Neural cell (in vitro differentiated cells): ENCODE measurements at regions not wholly inside any gene's neighbourhood (a gene's known extent, or its start where the extent isn't known, plus 50 kb on each side); places are given as distances from the start of the nearest gene placed in this dataset.

ENCODE experiments used
- EZH2 ChIP-seq: fragments of 200-600, 300-800 bp; shearing (Covaris generic), sonication (generic); IDR thresholded peaks from 2 replicates; pipeline ENCODE4 v1.6.1; 2014; ENCODE audit warnings: antibody characterized with exemption, low read length, borderline replicate concordance, mild to moderate bottlenecking; ENCODE audit not compliant: insufficient read depth, poor library complexity, severe bottlenecking
- POLR2AphosphoS5 ChIP-seq: IDR thresholded peaks from 2 replicates; pipeline ENCODE4 v1.6.1; 2012
- RAD21 ChIP-seq: fragments of 450-650 bp; conservative IDR thresholded peaks from 2 replicates; pipeline ENCODE4 v1.6.1; 2014; ENCODE audit warnings: antibody characterized with exemption, mild to moderate bottlenecking, moderate library complexity
- SMC3 ChIP-seq: fragments of 450-650 bp; conservative IDR thresholded peaks from 2 replicates; pipeline ENCODE4 v1.6.1; 2014; ENCODE audit warnings: antibody characterized with exemption, mild to moderate bottlenecking, moderate library complexity; ENCODE audit not compliant: poor library complexity
- TF ChIP-seq, protein P1 (sequence below): fragments of 450-650 bp; IDR thresholded peaks from 2 replicates; pipeline ENCODE4 v1.5.1; 2014; ENCODE audit warnings: antibody characterized with exemption, mild to moderate bottlenecking, moderate library complexity; ENCODE audit not compliant: poor library complexity, severe bottlenecking
- TF ChIP-seq, protein P2 (sequence below): IDR thresholded peaks from 2 replicates; pipeline ENCODE4 v1.6.1; 2012; ENCODE audit warnings: borderline replicate concordance

DNA sequence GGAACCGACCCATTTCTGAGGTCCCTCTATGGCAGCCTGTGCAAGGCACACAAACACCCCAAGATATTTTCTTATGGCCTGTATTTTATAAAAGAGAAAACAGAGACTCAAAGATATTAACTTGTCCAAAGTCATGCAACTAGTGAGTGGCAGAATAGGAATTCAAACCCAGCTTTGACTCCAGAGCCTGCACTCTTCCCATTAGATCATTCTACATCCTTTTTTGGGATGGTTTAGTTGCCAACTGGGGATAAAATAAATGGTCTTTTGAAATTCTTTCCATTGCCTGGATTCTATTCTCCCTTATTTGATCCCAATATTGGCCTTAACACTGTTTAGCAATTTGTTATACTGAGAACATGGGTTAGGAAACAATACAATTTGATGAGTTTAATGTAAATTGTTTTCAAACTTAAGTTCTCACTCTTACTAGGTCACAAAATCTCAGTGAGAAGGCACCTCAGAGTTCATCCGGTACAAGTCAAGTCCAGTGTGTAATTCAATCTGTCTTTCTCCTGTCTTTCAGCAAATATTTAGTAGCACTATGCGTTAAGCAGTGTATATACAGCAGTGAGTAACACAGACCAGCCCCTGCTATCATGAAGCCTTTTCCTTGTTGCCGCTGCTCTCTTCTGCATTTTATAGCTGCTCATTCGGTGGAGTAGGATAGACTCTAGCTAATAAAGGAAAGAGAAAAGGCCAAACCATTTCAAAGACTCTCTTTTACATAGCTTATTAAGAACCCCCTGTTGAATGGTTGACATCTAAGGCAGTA lies 162.1 kb upstream of the IFNG-AS1 start:
- TF ChIP-seq POLR2AphosphoS5 = no peak
- TF ChIP-seq, protein P1, sequence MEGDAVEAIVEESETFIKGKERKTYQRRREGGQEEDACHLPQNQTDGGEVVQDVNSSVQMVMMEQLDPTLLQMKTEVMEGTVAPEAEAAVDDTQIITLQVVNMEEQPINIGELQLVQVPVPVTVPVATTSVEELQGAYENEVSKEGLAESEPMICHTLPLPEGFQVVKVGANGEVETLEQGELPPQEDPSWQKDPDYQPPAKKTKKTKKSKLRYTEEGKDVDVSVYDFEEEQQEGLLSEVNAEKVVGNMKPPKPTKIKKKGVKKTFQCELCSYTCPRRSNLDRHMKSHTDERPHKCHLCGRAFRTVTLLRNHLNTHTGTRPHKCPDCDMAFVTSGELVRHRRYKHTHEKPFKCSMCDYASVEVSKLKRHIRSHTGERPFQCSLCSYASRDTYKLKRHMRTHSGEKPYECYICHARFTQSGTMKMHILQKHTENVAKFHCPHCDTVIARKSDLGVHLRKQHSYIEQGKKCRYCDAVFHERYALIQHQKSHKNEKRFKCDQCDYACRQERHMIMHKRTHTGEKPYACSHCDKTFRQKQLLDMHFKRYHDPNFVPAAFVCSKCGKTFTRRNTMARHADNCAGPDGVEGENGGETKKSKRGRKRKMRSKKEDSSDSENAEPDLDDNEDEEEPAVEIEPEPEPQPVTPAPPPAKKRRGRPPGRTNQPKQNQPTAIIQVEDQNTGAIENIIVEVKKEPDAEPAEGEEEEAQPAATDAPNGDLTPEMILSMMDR = no peak
- TF ChIP-seq, protein P2, sequence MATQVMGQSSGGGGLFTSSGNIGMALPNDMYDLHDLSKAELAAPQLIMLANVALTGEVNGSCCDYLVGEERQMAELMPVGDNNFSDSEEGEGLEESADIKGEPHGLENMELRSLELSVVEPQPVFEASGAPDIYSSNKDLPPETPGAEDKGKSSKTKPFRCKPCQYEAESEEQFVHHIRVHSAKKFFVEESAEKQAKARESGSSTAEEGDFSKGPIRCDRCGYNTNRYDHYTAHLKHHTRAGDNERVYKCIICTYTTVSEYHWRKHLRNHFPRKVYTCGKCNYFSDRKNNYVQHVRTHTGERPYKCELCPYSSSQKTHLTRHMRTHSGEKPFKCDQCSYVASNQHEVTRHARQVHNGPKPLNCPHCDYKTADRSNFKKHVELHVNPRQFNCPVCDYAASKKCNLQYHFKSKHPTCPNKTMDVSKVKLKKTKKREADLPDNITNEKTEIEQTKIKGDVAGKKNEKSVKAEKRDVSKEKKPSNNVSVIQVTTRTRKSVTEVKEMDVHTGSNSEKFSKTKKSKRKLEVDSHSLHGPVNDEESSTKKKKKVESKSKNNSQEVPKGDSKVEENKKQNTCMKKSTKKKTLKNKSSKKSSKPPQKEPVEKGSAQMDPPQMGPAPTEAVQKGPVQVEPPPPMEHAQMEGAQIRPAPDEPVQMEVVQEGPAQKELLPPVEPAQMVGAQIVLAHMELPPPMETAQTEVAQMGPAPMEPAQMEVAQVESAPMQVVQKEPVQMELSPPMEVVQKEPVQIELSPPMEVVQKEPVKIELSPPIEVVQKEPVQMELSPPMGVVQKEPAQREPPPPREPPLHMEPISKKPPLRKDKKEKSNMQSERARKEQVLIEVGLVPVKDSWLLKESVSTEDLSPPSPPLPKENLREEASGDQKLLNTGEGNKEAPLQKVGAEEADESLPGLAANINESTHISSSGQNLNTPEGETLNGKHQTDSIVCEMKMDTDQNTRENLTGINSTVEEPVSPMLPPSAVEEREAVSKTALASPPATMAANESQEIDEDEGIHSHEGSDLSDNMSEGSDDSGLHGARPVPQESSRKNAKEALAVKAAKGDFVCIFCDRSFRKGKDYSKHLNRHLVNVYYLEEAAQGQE = no peak
- no peak for TF ChIP-seq EZH2
- no peak for TF ChIP-seq SMC3
- no peak for TF ChIP-seq RAD21
